ENCODE measurements at regions not wholly inside any gene's neighbourhood (a gene's known extent, or its start where the extent isn't known, plus 50 kb on each side); places are given as distances from the start of the nearest gene placed in this dataset.
"Not testable (repeated sequence)": the region's sequence is repeated elsewhere in the genome, so short reads cannot be mapped to it uniquely, and the experiment has no call there.

- Histone ChIP-seq H3K9me3 (no peaks in the 10 kb centered on the region), H3K36me3 (no peaks in the 10 kb centered on the region), H3K4me1 (no peaks in the 10 kb centered on the region), H3K27ac (no peak overlapping the region), H3K27me3 (no peaks in the 10 kb centered on the region), H3K4me3 (no peak overlapping the region)
- 48 to 62% (median 53%) methylated on average over 3 of the region's 3 CpGs for WGBS, 5 donors
- DNase-seq = peak in 1 of 2 donors; percentile 25
- TF ChIP-seq, protein P1, sequence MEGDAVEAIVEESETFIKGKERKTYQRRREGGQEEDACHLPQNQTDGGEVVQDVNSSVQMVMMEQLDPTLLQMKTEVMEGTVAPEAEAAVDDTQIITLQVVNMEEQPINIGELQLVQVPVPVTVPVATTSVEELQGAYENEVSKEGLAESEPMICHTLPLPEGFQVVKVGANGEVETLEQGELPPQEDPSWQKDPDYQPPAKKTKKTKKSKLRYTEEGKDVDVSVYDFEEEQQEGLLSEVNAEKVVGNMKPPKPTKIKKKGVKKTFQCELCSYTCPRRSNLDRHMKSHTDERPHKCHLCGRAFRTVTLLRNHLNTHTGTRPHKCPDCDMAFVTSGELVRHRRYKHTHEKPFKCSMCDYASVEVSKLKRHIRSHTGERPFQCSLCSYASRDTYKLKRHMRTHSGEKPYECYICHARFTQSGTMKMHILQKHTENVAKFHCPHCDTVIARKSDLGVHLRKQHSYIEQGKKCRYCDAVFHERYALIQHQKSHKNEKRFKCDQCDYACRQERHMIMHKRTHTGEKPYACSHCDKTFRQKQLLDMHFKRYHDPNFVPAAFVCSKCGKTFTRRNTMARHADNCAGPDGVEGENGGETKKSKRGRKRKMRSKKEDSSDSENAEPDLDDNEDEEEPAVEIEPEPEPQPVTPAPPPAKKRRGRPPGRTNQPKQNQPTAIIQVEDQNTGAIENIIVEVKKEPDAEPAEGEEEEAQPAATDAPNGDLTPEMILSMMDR (IDR thresholded peaks at IDR 0.05) = no peak
- no peak for TF ChIP-seq EP300 (IDR thresholded peaks at IDR 0.05)
- TF ChIP-seq POLR2A (IDR thresholded peaks at IDR 0.05) = no peak
- no peak for TF ChIP-seq POLR2AphosphoS5 (IDR thresholded peaks at IDR 0.05)
- intact Hi-C loops (cut with DNase I; ENCODE audit: low total_unique reads) = no loop called here
Observed at GRCh38 chr14:38930022-38930421, 173.0 kb downstream of the SEC23A start.

GRCh38 chr14:38929416-38929815 is 173.6 kb downstream of the SEC23A start:
- Histone ChIP-seq H3K9me3 (no peaks in the 10 kb centered on the region), H3K4me1 (no peaks in the 10 kb centered on the region), H3K27me3 (no peaks in the 10 kb centered on the region), H3K36me3 (no peaks in the 10 kb centered on the region), H3K4me3 (no peak overlapping the region), H3K27ac (no peak overlapping the region)
- DNase-seq = no peak
- no peak for TF ChIP-seq POLR2AphosphoS5 (IDR thresholded peaks at IDR 0.05)
- TF ChIP-seq POLR2A (IDR thresholded peaks at IDR 0.05) = no peak
- TF ChIP-seq EP300 (IDR thresholded peaks at IDR 0.05) = no peak
- TF ChIP-seq, protein P1 (IDR thresholded peaks at IDR 0.05) = no peak
- intact Hi-C loops (cut with DNase I; ENCODE audit: low total_unique reads) = no loop called here

GRCh38 chr14:38921893-38922292 is 181.1 kb downstream of the SEC23A start:
- H3K4me1 ChIP-seq; H3K27ac ChIP-seq; H3K36me3 ChIP-seq; intact Hi-C loops (cut with DNase I; ENCODE audit: low total_unique reads); H3K27me3 ChIP-seq; DNase-seq; H3K4me3 ChIP-seq: not testable (repeated sequence)
- peaks cover 0 to 11% (median 9%) of the 10 kb centered on the region in 4 donors for H3K9me3 ChIP-seq
- 87 to 98% (median 94%) methylated on average over 4 to 11 of the region's 11 CpGs for WGBS, 5 donors

- intact Hi-C loops (cut with DNase I; ENCODE audit: low total_unique reads) = no loop called here
Observed at GRCh38 chr14:38915125-38915524, 187.9 kb downstream of the SEC23A start.

GRCh38 chr14:38910092-38910491 is 192.9 kb downstream of the SEC23A start:
- H3K36me3 ChIP-seq = no peaks in the 10 kb centered on the region
- no peaks in the 10 kb centered on the region for H3K9me3 ChIP-seq
- H3K27ac ChIP-seq = no peak overlapping the region
- intact Hi-C loops (cut with DNase I; ENCODE audit: low total_unique reads) = no loop called here
- no peaks in the 10 kb centered on the region for H3K4me1 ChIP-seq
- no peak for DNase-seq
- WGBS, 5 donors = 35 to 58% (median 39%) methylated on average over 1 of the region's 1 CpG
- no peaks in the 10 kb centered on the region for H3K27me3 ChIP-seq
- TF ChIP-seq EP300 (IDR thresholded peaks at IDR 0.05) (no peak), POLR2A (IDR thresholded peaks at IDR 0.05) (no peak), POLR2AphosphoS5 (IDR thresholded peaks at IDR 0.05) (no peak)
- TF ChIP-seq, protein P1 (IDR thresholded peaks at IDR 0.05) = no peak
- H3K4me3 ChIP-seq = no peak overlapping the region

More at GRCh38 chr14:38915125-38915524, 187.9 kb downstream of the SEC23A start:
- H3K36me3 ChIP-seq = no peaks in the 10 kb centered on the region
- H3K4me3 ChIP-seq = no peak overlapping the region
- no peak overlapping the region for H3K27ac ChIP-seq
- H3K27me3 ChIP-seq = no peaks in the 10 kb centered on the region
- TF ChIP-seq POLR2A (IDR thresholded peaks at IDR 0.05) (no peak), POLR2AphosphoS5 (IDR thresholded peaks at IDR 0.05) (no peak), EP300 (IDR thresholded peaks at IDR 0.05) (no peak)
- TF ChIP-seq, protein P1 (IDR thresholded peaks at IDR 0.05) = no peak
- no peaks in the 10 kb centered on the region for H3K4me1 ChIP-seq
- 72 to 79% (median 79%) methylated on average over 1 of the region's 1 CpG for WGBS, 5 donors
- DNase-seq = no peak
- peaks cover 0 to 16% (median 8%) of the 10 kb centered on the region in 4 donors for H3K9me3 ChIP-seq

Data from stomach (tissue), 8 donors.